MM.1S (cell line): ENCODE measurements at regions not wholly inside any gene's neighbourhood (a gene's known extent, or its start where the extent isn't known, plus 50 kb on each side); places are given as distances from the start of the nearest gene placed in this dataset.

ENCODE experiments used
- DNase-seq: peaks from one replicate; pipeline ENCODE4 v3.0.0-alpha.2; 2015
- H2AFZ ChIP-seq: fragments of 300-600 bp; sonication (generic); 2 replicates; pipeline ENCODE4 v1.6.0; 2016; ENCODE audit warnings: antibody characterized with exemption, low read length
- H3F3A ChIP-seq: fragments of 300-600 bp; sonication (generic); 2 replicates; pipeline ENCODE4 v1.6.1; 2016; ENCODE audit warnings: mild to moderate bottlenecking, antibody characterized with exemption, low read length, moderate library complexity, mixed read lengths; ENCODE audit not compliant: insufficient read depth
- H3K27ac ChIP-seq: fragments of 300-600 bp; sonication (generic); 2 replicates; pipeline ENCODE4 v1.5.1; 2016; ENCODE audit warnings: mild to moderate bottlenecking, low read length
- H3K27me3 ChIP-seq: fragments of 300-600 bp; sonication (generic); replicated peaks from 2 replicates; pipeline ENCODE4 v1.6.0; 2016; ENCODE audit warnings: low read length; ENCODE audit not compliant: insufficient read depth
- H3K36me3 ChIP-seq: fragments of 300-600 bp; sonication (generic); replicated peaks from 2 replicates; pipeline ENCODE4 v1.6.1; 2016; ENCODE audit warnings: mild to moderate bottlenecking, low read length, mixed read lengths; ENCODE audit not compliant: insufficient read depth
- H3K4me1 ChIP-seq: fragments of 300-600 bp; sonication (generic); 2 replicates; pipeline ENCODE4 v1.6.1; 2016; ENCODE audit warnings: low read length, mixed read lengths
- H3K4me2 ChIP-seq: fragments of 300-600 bp; sonication (generic); 2 replicates; pipeline ENCODE4 v1.6.0; 2016; ENCODE audit warnings: low read depth, low read length
- H3K4me3 ChIP-seq: fragments of 300-600 bp; sonication (generic); 2 replicates; pipeline ENCODE4 v1.5.1; 2016; ENCODE audit warnings: low read length, mixed read lengths
- H3K79me2 ChIP-seq: fragments of 300-600 bp; sonication (generic); 2 replicates; pipeline ENCODE4 v1.6.1; 2016; ENCODE audit warnings: mixed run types, low read length, mixed read lengths
- H3K9ac ChIP-seq: fragments of 300-600 bp; sonication (generic); 2 replicates; pipeline ENCODE4 v1.6.1; 2016; ENCODE audit warnings: low read length, mixed read lengths
- H3K9me2 ChIP-seq: fragments of 300-600 bp; sonication (generic); replicated peaks from 2 replicates; pipeline ENCODE4 v1.6.1; 2016; ENCODE audit warnings: mild to moderate bottlenecking, low read length, mixed read lengths; ENCODE audit not compliant: insufficient read depth
- H3K9me3 ChIP-seq: fragments of 300-600 bp; sonication (generic); replicated peaks from 2 replicates; pipeline ENCODE4 v1.6.1; 2016; ENCODE audit warnings: mild to moderate bottlenecking, low read length, mixed read lengths; ENCODE audit not compliant: insufficient read depth
- H4K20me1 ChIP-seq: fragments of 300-600 bp; sonication (generic); 2 replicates; pipeline ENCODE4 v1.6.1; 2016; ENCODE audit warnings: mild to moderate bottlenecking, low read length, moderate library complexity, mixed read lengths; ENCODE audit not compliant: insufficient read depth
- CTCF ChIP-seq: fragments of 300-600 bp; sonication (generic); IDR thresholded peaks from 2 replicates; pipeline ENCODE4 v1.5.1; 2016; ENCODE audit warnings: antibody characterized with exemption, low read length, mixed read lengths
- EZH2 ChIP-seq: fragments of 300-600 bp; sonication (generic); optimal IDR thresholded peaks from 2 replicates; pipeline ENCODE3; 2017; ENCODE audit warnings: low read depth, mild to moderate bottlenecking, antibody characterized with exemption, low read length, mixed read lengths
- EZH2phosphoT487 ChIP-seq: fragments of 300-600 bp; sonication (generic); IDR thresholded peaks from 2 replicates; pipeline ENCODE4 v1.6.1; 2018; ENCODE audit warnings: antibody characterized with exemption, low read length

GRCh38 chrX:148203531-148203930, 222.4 kb downstream of the FMR1NB start:
- H3K79me2 ChIP-seq = no peaks in the 10 kb centered on the region
- H2AFZ ChIP-seq = no peak overlapping the region
- DNase-seq = no peak
- no peaks in the 10 kb centered on the region for H4K20me1 ChIP-seq
- no peak overlapping the region for H3K4me2 ChIP-seq
- H3F3A ChIP-seq = no peaks in the 10 kb centered on the region
- no peak overlapping the region for H3K9ac ChIP-seq
- H3K27ac ChIP-seq = no peak overlapping the region
- H3K9me2 ChIP-seq = no peaks in the 10 kb centered on the region
- H3K4me3 ChIP-seq = no peak overlapping the region
- peaks cover 4% of the 10 kb centered on the region; the same call in 1 of the 2 replicates for H3K4me1 ChIP-seq
- no peaks in the 10 kb centered on the region for H3K27me3 ChIP-seq
- no peaks in the 10 kb centered on the region for H3K9me3 ChIP-seq
- H3K36me3 ChIP-seq = no peaks in the 10 kb centered on the region
- TF ChIP-seq EZH2 (no peak), EZH2phosphoT487 (no peak), CTCF (no peak)

GRCh38 chrX:148204195-148204594, 223.1 kb downstream of the FMR1NB start:
- TF ChIP-seq EZH2phosphoT487 = no peak
- TF ChIP-seq EZH2 = no peak
- no peak for TF ChIP-seq CTCF
- Histone ChIP-seq H2AFZ (no peak overlapping the region), H3K4me1 (peaks cover 4% of the 10 kb centered on the region; the same call in 1 of the 2 replicates), H3K27ac (no peak overlapping the region), H3K9ac (no peak overlapping the region), H3K36me3 (no peaks in the 10 kb centered on the region), H3K9me2 (no peaks in the 10 kb centered on the region), H3F3A (no peaks in the 10 kb centered on the region), H3K4me3 (no peak overlapping the region), H3K4me2 (no peak overlapping the region; the same call in 1 of the 2 replicates), H3K79me2 (no peaks in the 10 kb centered on the region), H3K9me3 (no peaks in the 10 kb centered on the region), H3K27me3 (no peaks in the 10 kb centered on the region), H4K20me1 (no peaks in the 10 kb centered on the region)
- DNase-seq = peak; percentile 30

GRCh38 chrX:148214786-148215185, 233.6 kb downstream of the FMR1NB start:
- TF ChIP-seq CTCF = no peak
- TF ChIP-seq EZH2 = no peak
- TF ChIP-seq EZH2phosphoT487 = no peak
- Histone ChIP-seq H3K36me3 (no peaks in the 10 kb centered on the region), H2AFZ (no peak overlapping the region), H3K27ac (no peak overlapping the region), H4K20me1 (no peaks in the 10 kb centered on the region), H3K9ac (no peak overlapping the region), H3K4me1 (no peaks in the 10 kb centered on the region), H3K79me2 (no peaks in the 10 kb centered on the region), H3F3A (no peaks in the 10 kb centered on the region), H3K9me2 (no peaks in the 10 kb centered on the region), H3K4me2 (no peak overlapping the region), H3K9me3 (no peaks in the 10 kb centered on the region), H3K4me3 (no peak overlapping the region), H3K27me3 (no peaks in the 10 kb centered on the region)
- DNase-seq = no peak

GRCh38 chrX:148215726-148216125, 234.6 kb downstream of the FMR1NB start:
- H3K9ac ChIP-seq = no peak overlapping the region
- no peak overlapping the region for H3K4me3 ChIP-seq
- H3K4me1 ChIP-seq = no peaks in the 10 kb centered on the region
- H3F3A ChIP-seq = no peaks in the 10 kb centered on the region
- no peaks in the 10 kb centered on the region for H4K20me1 ChIP-seq
- TF ChIP-seq CTCF (no peak), EZH2 (no peak), EZH2phosphoT487 (no peak)
- no peak overlapping the region for H2AFZ ChIP-seq
- H3K27ac ChIP-seq = no peak overlapping the region
- H3K27me3 ChIP-seq = no peaks in the 10 kb centered on the region
- no peaks in the 10 kb centered on the region for H3K36me3 ChIP-seq
- DNase-seq = no peak
- H3K4me2 ChIP-seq = no peak overlapping the region
- no peaks in the 10 kb centered on the region for H3K9me3 ChIP-seq
- H3K79me2 ChIP-seq = no peaks in the 10 kb centered on the region
- H3K9me2 ChIP-seq = no peaks in the 10 kb centered on the region
